NCI-H1092 treated with DMSO at 0.1 percent for 48 hours (cell line): ENCODE measurements at regions not wholly inside any gene's neighbourhood (a gene's known extent, or its start where the extent isn't known, plus 50 kb on each side); places are given as distances from the start of the nearest gene placed in this dataset.
A peak's percentile ranks its signal among the peaks of the same experiment; 100 is the strongest.

Experiments used
- DNase-seq: peaks from one replicate; lab custom pipeline; 2025; lab: John Stamatoyannopoulos, UW

DNA sequence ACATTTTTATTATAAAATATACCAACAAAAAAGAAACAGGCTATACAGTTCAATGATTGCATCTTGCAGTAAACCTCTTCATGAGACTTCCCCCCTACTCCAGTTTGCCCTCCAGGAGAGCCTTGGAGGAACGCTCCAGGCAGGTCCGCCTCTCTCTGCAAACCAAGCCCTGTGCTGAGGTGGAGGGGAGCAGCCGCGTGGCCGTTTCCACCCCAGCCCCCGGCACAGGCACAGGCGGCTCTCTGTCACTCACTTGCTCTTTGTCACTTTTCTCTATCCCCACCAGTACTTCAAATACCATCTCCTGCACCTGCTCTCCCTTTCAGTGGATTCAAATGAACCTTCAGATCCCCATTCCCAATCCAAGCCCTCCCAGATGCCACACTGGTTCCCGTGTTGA is 479.9 kb downstream of the OCA2 start:
- DNase-seq, result no peak

DNA sequence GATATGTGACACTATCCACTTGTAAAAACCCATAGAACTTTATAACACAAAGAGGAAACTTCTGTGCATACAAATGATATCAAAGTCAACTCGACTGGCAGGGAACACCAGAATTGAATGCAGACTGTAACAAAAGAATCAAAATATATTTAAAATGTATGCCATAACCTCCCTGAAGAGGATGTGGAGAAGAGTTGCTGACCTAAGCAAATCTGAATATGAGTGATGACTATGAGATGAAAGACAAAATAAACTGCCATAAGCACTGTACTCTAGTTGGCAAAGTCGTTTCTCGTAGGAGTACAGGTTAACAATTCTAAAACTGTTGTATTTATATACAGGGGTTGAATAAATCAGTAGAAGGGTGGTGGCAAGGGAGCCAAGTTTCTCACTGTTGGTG is 482.1 kb downstream of the OCA2 start:
- no peak for DNase-seq

DNA sequence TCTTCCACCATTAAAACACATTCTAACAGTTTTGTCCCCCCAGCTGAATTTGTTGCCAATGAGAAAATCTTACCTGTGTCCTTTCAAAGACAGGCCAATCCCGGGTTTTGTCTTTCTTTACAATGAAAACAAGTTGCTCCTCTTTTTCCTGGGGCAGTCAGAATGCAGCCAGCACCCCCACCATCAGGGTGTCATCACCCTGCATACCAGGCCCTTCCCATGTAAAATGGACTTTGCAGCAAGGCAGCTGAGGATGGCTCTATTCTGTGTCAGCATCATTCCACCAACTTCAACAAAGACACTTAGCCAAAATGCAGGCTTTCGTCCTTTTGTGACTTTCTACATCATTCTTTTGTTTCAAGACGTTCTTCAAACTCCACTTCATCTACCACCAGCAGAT is 490.9 kb downstream of the OCA2 start:
- DNase-seq, result no peak

- peak; percentile 57 for DNase-seq
Measured at GRCh38 chr15:27601239-27601960, 497.7 kb downstream of the OCA2 start.

DNA sequence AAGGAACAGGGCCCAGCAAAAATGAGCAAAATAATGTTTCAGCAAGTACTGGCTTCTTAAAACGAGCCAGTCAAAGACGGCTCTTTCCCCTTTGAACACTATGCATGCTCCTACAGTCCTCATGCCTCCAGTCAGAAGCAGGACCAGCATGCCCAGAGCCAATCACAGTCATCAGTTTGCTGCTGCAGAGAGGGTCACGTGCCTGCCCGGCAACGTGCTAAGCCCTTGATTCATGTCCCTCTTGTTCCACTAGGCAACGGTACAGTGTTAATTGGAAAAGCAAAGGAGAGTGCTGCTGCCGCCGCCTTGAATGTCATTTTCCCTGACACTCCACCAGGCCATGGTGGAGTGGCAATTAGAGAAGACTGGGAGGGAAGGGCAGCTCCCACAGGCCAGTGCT is 500.1 kb downstream of the OCA2 start:
- no peak for DNase-seq

GRCh38 chr15:27598251-27599009 is 500.7 kb downstream of the OCA2 start:
- DNase-seq, result no peak

- DNase-seq, result no peak
Measured at GRCh38 chr15:27595211-27595610, 503.9 kb downstream of the OCA2 start.

DNA sequence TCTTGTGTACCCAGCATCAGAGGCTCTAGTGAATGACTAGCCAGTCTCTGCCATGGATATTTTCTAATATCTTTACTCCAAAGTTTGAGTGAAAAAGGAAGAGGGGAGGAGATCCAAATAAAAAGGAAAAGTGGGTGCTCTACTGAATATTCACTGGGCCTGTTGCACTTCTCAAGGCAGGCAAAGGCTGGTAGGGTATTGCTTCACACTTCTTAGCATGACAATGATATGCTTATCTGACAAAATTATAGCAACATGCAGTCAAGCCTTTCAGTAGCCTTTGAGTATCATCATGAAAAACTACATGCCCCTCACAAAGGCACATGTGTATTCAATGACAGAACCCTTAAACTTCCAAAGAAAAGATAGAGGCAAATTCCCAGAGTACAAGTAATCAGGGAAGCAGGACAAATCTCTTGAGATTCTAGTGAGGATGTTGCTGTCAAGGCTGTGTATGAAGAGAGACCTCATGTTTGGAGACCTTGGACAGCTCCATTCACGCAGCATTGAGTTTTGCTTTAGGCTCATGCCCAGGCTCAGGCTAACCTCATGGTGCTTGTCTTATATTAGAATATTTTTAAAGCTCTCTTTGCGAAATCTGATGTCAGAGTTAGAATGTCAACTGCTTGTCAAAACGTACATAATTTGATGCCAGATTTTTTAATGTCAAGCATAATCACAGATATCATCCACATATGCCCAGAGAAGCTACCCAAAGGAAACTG is 506.9 kb downstream of the OCA2 start:
- no peak for DNase-seq
